Effector memory CD4-positive, alpha-beta T cell (primary cell): ENCODE measurements at regions not wholly inside any gene's neighbourhood (a gene's known extent, or its start where the extent isn't known, plus 50 kb on each side); places are given as distances from the start of the nearest gene placed in this dataset.

Source experiments
- DNase-seq, 3 donors: peaks; one replicate each; pipeline ENCODE4 v3.0.0-alpha.2; 2020
- H3K27ac ChIP-seq: 2 replicates; pipeline ENCODE4 v1.7.0; 2013; ENCODE audit warnings: mild to moderate bottlenecking, low read length, moderate library complexity; ENCODE audit not compliant: insufficient read depth, poor library complexity, severe bottlenecking
- H3K27me3 ChIP-seq: replicated peaks from 2 replicates; pipeline ENCODE4 v1.7.0; 2013; ENCODE audit warnings: mild to moderate bottlenecking, low read length; ENCODE audit not compliant: insufficient read depth, control insufficient read depth, poor library complexity, severe bottlenecking
- H3K36me3 ChIP-seq: 2 replicates; pipeline ENCODE4 v1.7.0; 2013; ENCODE audit warnings: mild to moderate bottlenecking, low read length, moderate library complexity; ENCODE audit not compliant: control insufficient read depth, insufficient read depth
- H3K4me1 ChIP-seq: 2 replicates; pipeline ENCODE4 v1.7.0; 2013; ENCODE audit warnings: low read length, mild to moderate bottlenecking; ENCODE audit not compliant: control insufficient read depth, insufficient read depth, poor library complexity, severe bottlenecking
- H3K4me3 ChIP-seq: 2 replicates; pipeline ENCODE4 v1.7.0; 2013; ENCODE audit warnings: low read length, low read depth, mild to moderate bottlenecking; ENCODE audit not compliant: insufficient read depth, poor library complexity, severe bottlenecking
- H3K9me3 ChIP-seq: 2 replicates; pipeline ENCODE4 v1.7.0; 2013; ENCODE audit warnings: mild to moderate bottlenecking, low read length, moderate library complexity; ENCODE audit not compliant: control insufficient read depth

DNA sequence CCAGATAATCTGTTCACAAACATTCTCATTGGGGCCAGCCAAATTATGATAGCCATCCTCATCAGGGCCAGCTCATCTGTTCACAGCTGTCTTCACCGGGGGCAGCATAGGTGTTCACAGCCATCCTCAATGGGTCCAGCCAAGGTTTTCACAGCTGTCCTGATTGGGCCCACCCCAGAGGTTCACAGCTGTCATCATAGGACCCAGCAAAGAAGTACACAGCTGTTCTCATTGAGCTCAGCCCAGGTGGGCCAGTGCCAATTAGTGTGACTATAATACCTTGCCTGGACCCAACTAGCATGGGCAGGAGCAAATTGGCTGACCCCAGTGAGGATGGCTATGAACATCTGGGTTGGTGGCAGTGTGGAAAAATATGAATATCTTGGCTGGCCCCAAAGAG, 1166.0 kb downstream of the UQCRFS1 start:
- Histone ChIP-seq H3K9me3 (no peaks in the 10 kb centered on the region), H3K27me3 (no peaks in the 10 kb centered on the region), H3K36me3 (no peaks in the 10 kb centered on the region), H3K4me1 (no peaks in the 10 kb centered on the region), H3K4me3 (no peak overlapping the region), H3K27ac (no peak overlapping the region)
- DNase-seq: no peak

GRCh38 chr19:28045621-28046020, 1167.3 kb downstream of the UQCRFS1 start:
- H3K9me3 ChIP-seq: no peaks in the 10 kb centered on the region
- no peak overlapping the region for H3K27ac ChIP-seq
- no peaks in the 10 kb centered on the region for H3K4me1 ChIP-seq
- no peak overlapping the region for H3K4me3 ChIP-seq
- DNase-seq: no peak
- H3K27me3 ChIP-seq: no peaks in the 10 kb centered on the region
- H3K36me3 ChIP-seq: no peaks in the 10 kb centered on the region

DNA sequence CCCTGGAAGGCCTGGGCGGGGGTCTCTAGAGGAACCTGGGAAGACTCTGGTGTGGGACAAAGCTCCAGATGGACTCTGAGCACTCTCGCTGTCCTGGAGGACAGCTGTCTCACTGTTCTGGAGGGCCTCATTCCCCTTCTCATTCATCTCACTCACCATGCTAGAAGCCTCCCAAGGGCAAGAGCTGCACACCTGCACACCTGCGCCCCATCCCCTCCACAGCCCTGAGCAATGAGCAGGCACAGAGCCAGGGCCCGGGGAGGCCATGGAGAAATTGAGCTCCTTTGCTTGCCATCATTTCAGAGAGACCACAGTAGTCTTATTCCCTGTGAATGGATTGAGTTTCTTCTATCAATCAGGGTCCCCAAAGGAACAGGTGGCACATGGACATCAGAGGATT, 1168.5 kb downstream of the UQCRFS1 start:
- H3K27ac ChIP-seq: no peak overlapping the region
- H3K27me3 ChIP-seq: no peaks in the 10 kb centered on the region
- no peaks in the 10 kb centered on the region for H3K36me3 ChIP-seq
- no peak for DNase-seq
- H3K9me3 ChIP-seq: no peaks in the 10 kb centered on the region
- H3K4me3 ChIP-seq: no peak overlapping the region
- H3K4me1 ChIP-seq: no peaks in the 10 kb centered on the region

- Histone ChIP-seq H3K4me1 (no peaks in the 10 kb centered on the region), H3K9me3 (no peaks in the 10 kb centered on the region), H3K36me3 (no peaks in the 10 kb centered on the region), H3K27ac (no peak overlapping the region), H3K4me3 (no peak overlapping the region), H3K27me3 (no peaks in the 10 kb centered on the region)
- DNase-seq: no peak
Measured at GRCh38 chr19:28042516-28042915, 1170.4 kb downstream of the UQCRFS1 start.

DNA sequence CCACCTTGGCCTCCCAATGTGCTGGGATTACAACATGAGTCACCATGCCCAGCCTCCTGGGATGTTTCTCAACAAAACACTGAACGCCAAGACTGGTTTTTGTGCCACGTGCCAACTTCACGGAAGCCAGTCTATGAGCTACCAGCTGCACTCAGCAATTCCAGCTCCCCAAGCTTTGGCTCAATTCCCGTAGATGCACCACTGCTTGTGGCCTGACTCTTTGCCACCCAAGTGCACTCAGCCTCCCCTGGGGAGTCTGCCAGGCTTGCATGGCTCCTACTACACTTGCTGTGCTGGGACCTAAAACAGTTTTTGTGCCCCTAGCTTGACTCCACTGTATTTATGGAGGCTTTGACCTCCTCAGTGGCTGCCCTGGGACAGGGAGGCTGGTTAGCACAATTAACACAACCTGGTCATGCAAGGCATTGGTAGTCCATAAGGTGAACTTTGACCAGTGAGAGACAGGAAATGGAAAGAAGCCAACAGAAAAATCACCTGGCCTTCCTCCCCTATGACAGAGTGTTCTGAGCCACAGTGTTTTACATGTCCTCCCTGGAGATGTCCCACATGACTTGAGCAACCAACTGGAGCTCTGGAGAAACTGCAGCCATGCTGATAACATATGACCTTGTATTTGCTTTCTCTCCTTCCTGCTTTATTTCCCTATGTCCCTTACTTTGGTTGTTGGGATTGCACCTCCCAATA, 1173.1 kb downstream of the UQCRFS1 start:
- H3K4me1 ChIP-seq: no peaks in the 10 kb centered on the region
- no peak overlapping the region for H3K4me3 ChIP-seq
- H3K36me3 ChIP-seq: no peaks in the 10 kb centered on the region
- H3K9me3 ChIP-seq: no peaks in the 10 kb centered on the region
- H3K27me3 ChIP-seq: no peaks in the 10 kb centered on the region
- DNase-seq: no peak
- no peak overlapping the region for H3K27ac ChIP-seq

- Histone ChIP-seq H3K4me1 (no peaks in the 10 kb centered on the region), H3K27me3 (no peaks in the 10 kb centered on the region), H3K9me3 (no peaks in the 10 kb centered on the region), H3K36me3 (no peaks in the 10 kb centered on the region), H3K27ac (no peak overlapping the region), H3K4me3 (no peak overlapping the region)
- DNase-seq: no peak
Measured at GRCh38 chr19:28037186-28037585, 1175.8 kb downstream of the UQCRFS1 start.

- H3K4me3 ChIP-seq: no peak overlapping the region
- DNase-seq: no peak
- H3K4me1 ChIP-seq: no peaks in the 10 kb centered on the region
- no peaks in the 10 kb centered on the region for H3K9me3 ChIP-seq
- H3K27me3 ChIP-seq: no peaks in the 10 kb centered on the region
- no peak overlapping the region for H3K27ac ChIP-seq
- no peaks in the 10 kb centered on the region for H3K36me3 ChIP-seq
Measured at GRCh38 chr19:28036486-28036885, 1176.5 kb downstream of the UQCRFS1 start.

- Histone ChIP-seq H3K27me3 (no peaks in the 10 kb centered on the region), H3K9me3 (no peaks in the 10 kb centered on the region), H3K36me3 (no peaks in the 10 kb centered on the region), H3K4me3 (no peak overlapping the region), H3K27ac (no peak overlapping the region), H3K4me1 (no peaks in the 10 kb centered on the region)
- DNase-seq: no peak
Measured at GRCh38 chr19:28034936-28035335, 1178.0 kb downstream of the UQCRFS1 start.

- no peak overlapping the region for H3K27ac ChIP-seq
- H3K4me3 ChIP-seq: no peak overlapping the region
- H3K36me3 ChIP-seq: no peaks in the 10 kb centered on the region
- no peak for DNase-seq
- no peaks in the 10 kb centered on the region for H3K4me1 ChIP-seq
- H3K27me3 ChIP-seq: no peaks in the 10 kb centered on the region
- H3K9me3 ChIP-seq: no peaks in the 10 kb centered on the region
Measured at GRCh38 chr19:28028881-28029444, 1184.0 kb downstream of the UQCRFS1 start.

GRCh38 chr19:28027116-28027515, 1185.8 kb downstream of the UQCRFS1 start:
- Histone ChIP-seq H3K36me3 (no peaks in the 10 kb centered on the region), H3K4me1 (no peaks in the 10 kb centered on the region), H3K4me3 (no peak overlapping the region), H3K9me3 (no peaks in the 10 kb centered on the region), H3K27ac (no peak overlapping the region), H3K27me3 (no peaks in the 10 kb centered on the region)
- no peak for DNase-seq
